Suppressor macrophage treated with lipopolysaccharide for 4 hours (primary cell): ENCODE measurements at regions not wholly inside any gene's neighbourhood (a gene's known extent, or its start where the extent isn't known, plus 50 kb on each side); places are given as distances from the start of the nearest gene placed in this dataset.
A peak's percentile ranks its signal among the peaks of the same experiment; 100 is the strongest.

Source experiments
- DNase-seq: peaks from one replicate; pipeline ENCODE4 v3.0.0-alpha.2; 2020

GRCh38 chr1:211206981-211207380, 52.2 kb upstream of the RCOR3 start:
- no peak for DNase-seq

- DNase-seq: no peak
These were observed 58.9 kb upstream of the RCOR3 start for GRCh38 chr1:211200311-211200710.

- DNase-seq: no peak
These were observed 60.3 kb upstream of the RCOR3 start for GRCh38 chr1:211198880-211199279.

GRCh38 chr1:211198111-211198510, 61.1 kb upstream of the RCOR3 start:
- DNase-seq: no peak

- DNase-seq: no peak
These were observed 62.3 kb upstream of the RCOR3 start for GRCh38 chr1:211196880-211197279.

- no peak for DNase-seq
These were observed 60.9 kb upstream of the KCNH1 start for GRCh38 chr1:211194826-211195225.

GRCh38 chr1:211192227-211192626, 58.3 kb upstream of the KCNH1 start:
- DNase-seq: no peak

- DNase-seq: peak; percentile 5
These were observed 54.8 kb upstream of the KCNH1 start for GRCh38 chr1:211188721-211189120.

GRCh38 chr1:211183747-211184313, 49.9 kb upstream of the KCNH1 start:
- DNase-seq: no peak
